GM18520 (cell line): ENCODE measurements at regions not wholly inside any gene's neighbourhood (a gene's known extent, or its start where the extent isn't known, plus 50 kb on each side); places are given as distances from the start of the nearest gene placed in this dataset.
A peak's percentile ranks its signal among the peaks of the same experiment; 100 is the strongest.
"Not testable (repeated sequence)": the region's sequence is repeated elsewhere in the genome, so short reads cannot be mapped to it uniquely, and the experiment has no call there.

Experiments
- ATAC-seq: cut with Tn5 transposase; IDR thresholded peaks from one replicate; pipeline ENCODE4 v1.9.1; 2021; ENCODE audit not compliant: unreplicated experiment

DNA sequence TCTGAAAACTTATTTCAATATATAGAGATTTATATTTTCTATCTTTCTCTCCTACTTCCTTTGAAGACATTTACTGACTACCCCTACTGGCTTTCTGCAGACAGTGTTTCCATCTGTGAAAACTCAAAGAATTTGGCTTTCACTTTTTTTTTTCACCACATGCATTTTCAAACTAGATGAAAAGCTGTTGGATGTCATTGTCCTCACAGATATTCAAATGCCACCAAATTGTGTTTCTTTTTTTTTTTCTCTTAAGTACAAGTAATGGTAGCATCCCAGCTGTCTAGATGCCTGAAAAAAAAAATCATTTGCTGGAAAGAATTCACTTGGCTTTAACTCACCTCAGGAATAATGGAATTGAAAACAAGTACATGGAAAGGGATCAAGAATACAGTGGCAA lies 2258.6 kb upstream of the ACO1 start:
- no peak for ATAC-seq

DNA sequence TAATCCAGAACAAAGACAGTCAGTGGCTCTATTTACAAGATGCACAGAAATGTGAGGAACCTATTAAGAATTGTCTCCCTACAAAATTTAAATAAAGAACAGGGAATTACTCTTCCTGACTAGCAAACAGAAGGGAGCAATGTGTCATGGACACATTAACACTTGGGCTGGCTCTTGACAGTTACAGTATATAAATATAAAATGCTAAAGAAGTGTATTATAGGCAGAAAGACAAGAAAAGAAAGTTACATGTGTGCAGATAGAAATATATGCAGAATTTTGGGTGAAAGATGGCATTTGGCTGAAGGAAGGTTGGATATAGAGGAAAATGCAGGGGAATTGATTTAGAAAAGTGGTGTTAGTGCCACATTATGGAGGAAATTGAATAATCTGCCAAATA lies 2257.1 kb upstream of the ACO1 start:
- no peak for ATAC-seq

DNA sequence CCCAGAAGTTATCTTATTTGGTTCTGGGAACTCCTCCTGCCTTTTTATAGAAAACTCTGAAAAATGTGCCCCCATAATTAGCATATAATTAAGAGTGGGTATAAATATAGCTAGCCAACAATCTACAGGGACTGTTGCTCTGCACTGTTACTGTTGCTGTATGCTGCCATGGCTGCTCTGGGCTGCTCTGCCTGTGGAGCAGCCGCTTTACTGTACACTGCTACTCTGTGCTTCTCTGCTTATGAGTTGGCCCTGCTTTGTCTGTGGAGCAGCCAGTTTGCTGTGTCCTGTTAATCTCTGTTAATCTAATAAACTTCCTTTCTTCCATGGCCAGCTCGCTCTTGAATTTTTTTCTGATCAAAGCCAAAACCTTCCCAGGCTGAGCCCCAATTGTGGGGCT lies 2244.0 kb upstream of the ACO1 start:
- no peak for ATAC-seq

DNA sequence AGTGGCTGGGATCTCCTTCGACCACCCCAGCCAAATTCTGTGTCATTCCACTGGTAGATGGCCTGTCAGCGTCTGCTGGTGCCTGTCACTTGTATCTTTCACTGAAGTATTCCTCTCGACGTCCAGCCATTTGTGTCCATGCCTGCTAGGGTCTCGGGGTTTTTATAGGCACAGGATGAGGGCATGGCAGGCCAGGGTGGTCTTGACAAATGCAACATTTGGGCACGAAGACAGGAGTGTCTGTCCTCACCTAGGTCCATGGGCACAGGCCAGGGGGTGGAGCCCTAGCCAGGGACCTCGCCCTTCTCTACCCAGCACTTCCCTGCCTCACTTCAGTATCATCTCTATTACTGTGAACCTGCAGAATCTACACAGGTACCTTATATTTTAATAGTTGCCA lies 2223.9 kb upstream of the ACO1 start:
- no peak for ATAC-seq

DNA sequence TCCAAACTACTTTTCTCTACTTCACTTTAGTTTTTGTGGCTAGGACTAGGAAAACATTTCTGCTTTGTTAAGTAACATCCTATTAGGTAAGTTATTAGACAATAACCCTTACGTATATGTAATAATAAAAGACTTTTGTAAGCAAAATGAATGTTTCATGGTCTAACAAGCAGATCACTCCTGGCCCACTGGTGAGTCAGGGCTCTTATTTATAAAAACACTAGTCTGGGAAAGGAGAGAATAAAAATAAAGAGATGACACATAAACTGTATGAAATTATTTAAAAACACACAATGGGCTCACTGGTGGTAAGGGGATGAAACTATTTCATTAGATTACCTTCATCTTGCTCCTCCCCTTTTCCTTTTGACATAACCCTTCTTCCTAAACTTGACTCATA lies 2212.2 kb upstream of the ACO1 start:
- ATAC-seq = no peak

DNA sequence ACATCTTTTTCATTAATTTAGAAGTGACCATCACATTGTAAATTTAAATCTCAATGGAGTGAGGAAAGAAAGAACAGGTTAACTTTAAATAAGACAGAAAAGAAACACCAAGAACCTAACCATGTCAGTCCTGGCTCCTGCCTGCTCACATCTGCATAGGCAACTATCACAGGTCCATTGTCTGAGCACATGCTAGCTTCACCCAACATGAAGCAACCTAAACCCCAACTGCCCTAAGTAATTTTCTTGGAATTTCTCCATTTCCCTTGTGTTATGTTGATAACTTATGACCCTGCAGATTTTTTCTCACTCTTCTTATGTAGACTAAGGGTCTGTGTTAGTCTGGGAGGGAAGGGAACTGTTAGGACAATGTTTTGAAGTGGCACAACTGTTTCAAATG lies 2205.8 kb upstream of the ACO1 start:
- no peak for ATAC-seq

DNA sequence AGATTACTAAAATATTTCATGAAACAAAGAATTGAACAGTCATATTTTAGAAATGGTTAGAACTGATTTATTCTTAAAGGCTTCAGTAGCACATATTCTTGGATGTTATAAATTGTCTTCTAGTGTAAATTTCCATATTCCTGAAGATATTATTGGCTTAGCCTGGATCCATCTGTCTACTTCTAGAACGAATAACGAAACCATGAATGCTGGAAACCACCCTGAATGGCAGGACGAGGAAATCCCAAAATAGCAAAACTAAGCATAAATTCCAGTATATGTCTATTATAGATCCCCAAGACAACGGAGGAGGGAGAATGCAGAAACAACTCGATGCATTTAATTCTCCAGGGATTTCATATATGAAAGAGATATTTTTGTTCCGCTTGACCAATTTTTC lies 2191.0 kb upstream of the ACO1 start:
- ATAC-seq = no peak

DNA sequence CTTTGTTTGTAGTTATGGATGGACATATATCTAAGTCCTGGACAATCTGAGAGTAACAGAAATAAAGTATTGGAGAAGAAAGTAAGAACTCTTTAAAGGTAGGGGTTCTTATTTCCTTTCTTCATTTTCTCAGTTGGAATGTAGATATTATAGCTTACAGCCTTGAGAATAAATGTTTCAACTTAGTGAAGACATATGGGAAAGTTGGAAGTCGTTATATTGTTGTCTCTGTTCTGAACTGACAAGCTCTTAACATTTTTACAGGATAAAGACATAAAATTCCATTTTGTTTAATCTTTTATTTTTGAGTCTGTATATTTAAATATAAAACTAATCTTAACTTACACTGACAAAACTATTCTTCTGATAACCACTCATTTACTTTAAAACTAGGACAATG lies 2187.5 kb upstream of the ACO1 start:
- no peak for ATAC-seq

DNA sequence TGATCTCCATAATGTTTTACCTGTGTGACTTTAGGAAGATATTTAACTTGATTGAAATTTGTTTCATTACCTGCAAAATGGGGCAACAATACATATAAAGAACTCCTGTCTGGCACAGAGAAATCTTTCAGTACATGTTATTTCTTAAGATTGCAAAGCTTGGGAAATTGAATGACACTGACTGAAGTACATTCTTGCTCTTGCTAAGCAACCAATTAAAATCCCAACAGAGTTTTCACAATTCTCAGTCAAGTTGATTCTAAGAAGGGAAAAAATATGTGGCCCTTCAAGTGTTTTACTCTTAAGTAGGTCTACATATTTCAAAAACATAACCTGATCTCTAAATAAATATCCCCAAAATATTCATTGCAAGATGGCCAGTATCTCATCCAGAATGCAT lies 2187.0 kb upstream of the ACO1 start:
- ATAC-seq = no peak

DNA sequence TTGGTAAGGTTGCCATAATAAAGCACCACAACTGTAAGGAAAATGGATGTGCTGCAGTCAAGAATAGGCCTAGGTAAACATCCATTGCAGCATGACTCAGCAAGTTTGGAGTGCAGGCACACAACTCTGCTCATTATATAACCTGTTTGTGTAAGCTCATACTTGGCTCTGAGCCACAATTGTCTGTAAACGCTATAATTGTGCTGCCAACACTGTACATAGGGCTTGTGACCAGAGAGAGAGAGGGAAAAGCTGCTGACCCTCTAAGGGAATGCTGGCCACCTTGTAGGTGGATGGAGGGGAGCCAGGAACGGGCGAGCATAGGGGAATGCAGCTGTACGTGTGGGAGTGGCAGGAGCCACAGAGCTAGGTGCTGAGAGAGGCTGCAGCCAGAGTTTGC lies 2186.5 kb upstream of the ACO1 start:
- ATAC-seq = no peak

DNA sequence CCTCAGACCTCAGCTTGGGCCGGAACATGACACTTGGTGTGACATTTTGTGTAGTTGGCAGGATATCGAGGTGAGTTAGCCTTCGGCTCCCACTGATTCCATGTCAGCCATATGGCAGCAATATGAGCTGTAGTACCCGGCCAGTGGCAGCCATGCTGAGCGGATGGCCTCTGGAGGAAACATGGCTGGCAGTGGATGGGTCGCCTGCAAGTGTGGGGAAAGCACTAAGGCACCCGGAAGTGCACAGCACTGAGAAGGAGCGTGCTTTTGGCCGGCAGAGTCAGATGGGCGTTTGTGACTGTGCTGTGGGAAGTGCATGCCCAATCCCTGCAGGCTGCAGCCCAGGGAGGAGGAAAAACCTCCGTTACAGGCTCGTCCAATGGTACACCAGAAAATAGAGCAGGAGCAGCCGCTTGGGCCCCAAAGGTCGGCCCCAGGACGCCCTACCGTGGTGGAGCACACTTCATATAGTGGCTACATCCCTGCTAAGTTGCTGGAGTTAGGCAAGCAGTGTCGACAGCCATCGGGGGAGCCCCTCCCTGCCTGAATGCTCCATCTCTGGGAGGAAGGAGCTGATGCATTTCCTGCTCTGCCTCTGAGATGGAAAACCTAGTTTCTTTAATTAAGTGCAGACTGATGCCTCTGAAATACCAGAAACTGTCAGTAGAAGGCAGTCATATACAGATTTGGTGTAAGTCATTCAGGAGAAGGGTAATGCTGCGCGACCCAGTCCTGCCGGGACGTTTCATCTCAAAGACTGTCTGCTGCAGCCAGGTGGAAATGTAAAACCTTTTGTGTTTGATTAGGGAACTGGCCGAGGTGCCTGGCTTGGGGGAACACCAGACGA lies 2185.8 kb upstream of the ACO1 start:
- ATAC-seq = no peak

DNA sequence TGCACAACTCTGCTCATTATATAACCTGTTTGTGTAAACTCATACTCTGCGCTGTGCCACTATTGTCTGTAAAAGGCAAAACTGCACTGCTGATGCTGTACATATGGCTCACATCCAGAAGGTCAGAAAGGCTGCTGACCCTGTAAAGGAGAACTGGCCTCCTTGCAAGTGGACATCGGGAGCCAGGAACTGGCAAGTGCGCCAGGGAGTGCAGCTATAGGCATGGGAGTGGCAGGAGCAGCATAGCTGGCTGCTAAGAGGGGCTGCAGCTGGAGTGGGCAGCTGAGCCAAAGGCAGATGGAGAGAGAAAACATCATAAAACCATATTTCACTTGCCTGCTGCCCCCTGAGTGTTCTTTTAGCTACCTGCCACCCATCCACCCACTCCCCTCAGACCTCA lies 2183.4 kb upstream of the ACO1 start:
- no peak for ATAC-seq

DNA sequence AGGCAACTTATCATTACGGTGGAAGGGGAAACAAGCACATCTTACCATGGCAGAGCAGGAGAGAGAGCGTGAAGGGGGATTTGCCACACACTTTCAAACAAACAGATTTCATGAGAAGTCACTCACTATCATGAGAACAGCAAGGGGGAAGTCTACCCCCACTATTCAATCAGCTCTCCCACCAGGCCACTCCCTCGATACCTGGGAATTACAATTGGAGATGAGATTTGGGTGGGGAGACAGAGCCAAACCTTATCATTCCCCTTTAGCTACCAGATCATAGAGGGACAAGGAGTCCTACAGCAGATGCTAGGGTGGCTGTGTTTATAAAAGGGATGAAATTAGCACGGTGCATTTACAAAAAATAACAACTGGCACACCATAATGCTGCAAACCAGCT lies 2149.4 kb upstream of the ACO1 start:
- ATAC-seq = no peak

DNA sequence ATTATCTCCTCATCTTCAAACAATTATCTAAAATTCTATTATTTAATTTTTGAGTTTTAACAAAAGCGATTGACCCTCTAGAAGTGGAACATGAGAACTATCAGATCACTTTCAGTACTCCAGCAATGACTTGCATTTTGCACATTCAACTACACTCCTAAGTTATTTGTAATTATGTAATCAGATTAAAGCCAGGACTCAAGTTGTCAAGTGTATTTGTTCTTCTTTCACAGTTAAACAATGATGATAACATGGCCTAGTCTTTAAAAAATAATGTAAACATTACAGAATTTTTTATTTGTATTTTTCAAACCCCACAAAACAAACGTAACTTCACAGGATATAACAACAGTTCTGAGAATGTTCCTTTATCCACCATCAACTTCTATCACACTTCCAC lies 2148.9 kb upstream of the ACO1 start:
- ATAC-seq = no peak

DNA sequence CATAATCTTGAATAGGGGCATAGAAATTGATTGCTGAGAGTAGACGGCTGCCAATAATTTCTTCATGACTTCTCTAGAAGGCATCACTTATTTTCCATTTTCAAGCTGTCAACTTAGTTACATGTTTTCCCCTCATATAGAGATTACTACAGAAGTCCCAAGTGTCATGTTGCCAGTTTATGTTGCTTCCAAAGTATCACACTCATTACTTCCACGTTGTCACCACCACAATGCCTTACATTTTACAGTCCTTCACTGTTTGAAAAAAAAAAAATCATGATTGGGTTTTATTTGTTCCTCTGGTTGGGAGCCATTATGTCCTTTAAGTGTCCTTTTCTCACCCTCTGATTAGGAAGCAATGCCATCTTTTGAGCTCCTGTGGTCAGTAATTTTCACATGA lies 2144.6 kb upstream of the ACO1 start:
- no peak for ATAC-seq

DNA sequence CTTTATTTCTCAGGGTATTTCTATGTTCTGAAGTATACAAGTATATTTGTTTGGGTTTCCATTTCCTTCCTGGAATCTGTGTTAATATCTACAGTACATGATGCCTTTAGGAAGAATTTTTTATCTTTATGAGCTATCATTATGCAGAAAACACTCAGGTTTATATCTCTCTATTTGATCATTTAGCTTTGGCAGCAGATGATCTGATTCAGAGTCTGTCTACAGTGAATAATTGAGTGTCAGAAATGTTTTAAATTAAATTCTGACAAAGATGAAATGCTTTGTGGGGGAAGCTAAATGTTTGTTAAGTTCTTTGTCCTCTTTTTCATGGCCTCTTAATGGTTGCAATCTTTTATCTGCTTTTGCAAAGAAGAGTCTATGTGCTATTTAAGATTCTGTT lies 2141.0 kb upstream of the ACO1 start:
- ATAC-seq = no peak

DNA sequence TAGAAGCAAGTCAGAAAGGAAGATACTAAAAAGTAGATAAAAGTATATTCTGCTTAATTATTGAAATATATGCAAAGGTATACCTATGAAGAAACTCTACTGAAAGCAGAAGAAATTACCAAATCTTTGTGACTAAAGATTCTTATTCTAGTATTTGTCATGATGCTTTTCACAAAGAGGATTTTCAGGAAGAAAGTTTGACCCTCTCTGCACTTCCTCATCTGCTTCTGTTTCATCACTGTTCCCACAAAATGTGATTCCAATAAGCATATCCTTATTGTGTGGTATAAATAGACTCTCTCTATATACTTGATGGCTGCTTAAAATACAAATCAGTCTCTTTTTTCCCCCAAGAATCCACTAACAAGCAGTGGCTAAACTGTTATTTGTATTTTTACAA lies 2139.6 kb upstream of the ACO1 start:
- ATAC-seq = no peak

DNA sequence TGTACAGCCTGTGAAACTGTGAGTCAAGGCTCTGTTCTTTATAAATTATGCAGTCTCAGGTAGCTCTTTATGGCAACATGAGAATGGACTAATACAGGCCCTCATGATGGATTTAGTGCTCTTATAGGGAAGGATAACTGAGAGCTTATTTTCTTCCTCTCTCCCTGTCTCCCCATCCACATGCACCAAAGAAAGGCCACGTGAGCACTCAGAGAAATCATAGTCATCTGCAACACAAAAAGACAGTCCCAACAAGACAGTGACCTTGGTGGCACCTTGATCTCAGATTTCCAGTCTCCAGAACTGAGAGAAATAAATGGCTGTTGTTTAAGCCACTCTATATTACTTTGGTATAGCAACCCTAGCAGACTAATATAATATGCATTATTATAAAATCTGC lies 2133.6 kb upstream of the ACO1 start:
- ATAC-seq = no peak

DNA sequence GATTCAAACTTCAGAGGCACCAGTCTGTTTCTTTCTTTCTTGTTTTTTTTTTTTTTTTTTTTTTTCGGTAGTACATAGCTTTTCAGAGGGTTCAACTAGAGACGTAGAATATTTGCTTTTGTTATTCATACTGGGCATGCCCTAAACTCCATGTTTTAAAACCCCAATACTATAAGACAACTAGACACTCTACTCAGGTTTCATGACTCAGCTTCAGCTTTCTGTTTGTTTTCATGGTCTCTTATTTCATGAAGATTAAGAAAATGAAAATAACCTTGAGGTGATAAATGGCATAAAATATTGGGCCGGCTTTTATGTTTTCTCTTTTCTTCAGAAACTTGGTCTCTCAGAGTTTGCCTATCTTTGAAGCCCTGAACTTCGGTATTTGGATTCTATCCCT lies 2126.3 kb upstream of the ACO1 start:
- ATAC-seq = no peak

DNA sequence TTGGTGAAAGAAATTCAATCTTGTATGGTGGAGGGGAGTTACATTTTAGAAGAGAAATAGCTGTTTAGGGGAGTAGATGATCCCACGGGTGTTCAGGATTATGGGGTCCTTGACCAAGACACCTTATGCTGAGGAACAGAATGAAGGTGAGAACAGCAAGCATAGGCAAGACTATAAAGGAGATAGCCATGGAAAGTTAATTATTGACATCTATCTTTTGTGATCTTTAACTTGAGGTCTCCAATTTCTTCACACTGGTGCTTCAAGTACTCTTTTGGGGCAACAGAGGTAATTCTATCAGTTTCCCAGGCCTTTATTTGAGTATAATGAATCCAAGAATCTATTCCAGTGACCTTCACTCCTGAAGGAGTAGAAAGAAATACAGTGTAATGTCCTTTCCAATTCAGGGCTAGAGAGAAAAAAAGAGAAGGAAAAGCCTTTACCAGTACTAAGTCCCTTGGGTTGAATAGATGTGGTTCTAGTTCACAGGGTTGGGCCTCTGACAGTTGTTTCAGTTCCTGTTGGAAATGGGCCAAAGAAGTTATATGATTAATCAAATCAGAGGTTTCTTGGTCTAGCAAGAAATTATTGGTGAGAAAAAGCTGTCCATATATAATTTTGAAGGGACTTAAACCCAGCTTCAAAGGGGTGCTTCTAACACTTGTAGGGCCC lies 2104.1 kb upstream of the ACO1 start:
- ATAC-seq = peak; percentile 46

DNA sequence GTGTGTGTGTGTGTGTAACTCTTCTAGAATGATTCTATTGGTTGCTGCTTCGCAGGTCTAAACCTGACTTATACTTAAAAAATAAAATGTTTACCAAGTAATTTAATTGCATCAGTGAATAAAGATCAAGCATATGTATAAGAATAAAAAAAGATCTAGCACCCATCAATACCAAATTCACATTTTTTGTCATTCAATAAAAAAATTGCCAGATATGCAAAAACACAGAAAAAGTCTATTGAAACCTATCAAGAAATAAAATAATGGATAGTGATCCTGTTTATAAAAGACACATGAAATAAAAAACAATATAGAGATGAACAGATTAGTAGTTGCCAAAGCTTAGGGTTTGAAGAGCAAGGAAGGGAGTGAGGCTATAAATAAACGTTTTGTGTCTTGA lies 2095.0 kb upstream of the ACO1 start:
- ATAC-seq = no peak

DNA sequence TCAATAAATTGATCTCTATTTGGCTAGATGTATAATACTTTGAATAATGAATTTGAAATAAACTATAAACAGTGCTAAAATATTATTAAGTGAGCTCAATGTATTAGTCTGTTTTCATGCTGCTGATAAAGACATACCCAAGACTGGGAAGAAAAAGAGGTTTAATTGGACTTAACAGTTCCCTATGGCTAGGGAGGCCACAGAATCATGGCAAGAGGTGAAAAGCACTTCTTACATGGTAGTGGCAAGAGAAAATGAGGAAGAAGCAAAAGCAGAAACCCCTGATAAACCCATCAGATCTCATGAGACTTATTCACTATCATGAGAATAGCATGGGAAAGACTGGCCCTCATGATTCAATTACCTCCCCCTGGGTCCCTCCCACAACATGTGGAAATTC lies 2092.4 kb upstream of the ACO1 start:
- not testable (repeated sequence) for ATAC-seq

DNA sequence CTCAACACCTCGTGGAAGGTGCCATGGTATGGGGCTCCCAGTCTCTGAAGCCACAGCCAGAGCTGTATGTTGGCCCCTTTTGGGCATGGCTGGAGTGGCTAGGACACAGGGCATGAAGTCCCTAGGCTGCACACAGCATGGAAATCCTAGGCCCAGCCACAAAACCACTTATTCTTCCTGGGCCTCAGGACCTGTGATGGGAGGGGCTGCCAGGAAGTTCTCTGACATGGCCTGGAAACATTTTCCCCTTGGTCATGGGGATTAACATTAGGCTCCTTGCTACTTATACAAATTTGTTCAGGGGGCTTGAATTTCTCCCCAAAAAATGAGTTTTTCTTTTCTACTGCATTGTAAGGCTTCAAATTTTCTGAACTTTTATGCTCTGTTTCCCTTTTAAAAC lies 2091.2 kb upstream of the ACO1 start:
- no peak for ATAC-seq
